Body of pancreas (tissue), 4 donors: ENCODE measurements at regions not wholly inside any gene's neighbourhood (a gene's known extent, or its start where the extent isn't known, plus 50 kb on each side); places are given as distances from the start of the nearest gene placed in this dataset.

ENCODE experiments used
- ATAC-seq: fragments of 150-250 bp; one replicate; pipeline ENCODE4 v1.9.1; 2016
- DNase-seq, 4 donors: peaks; one replicate each; pipeline ENCODE4 v3.0.0-alpha.2; 2019
- H3K27ac ChIP-seq, 4 donors: fragments of 200-600 bp; sonication (generic); 1 replicate in 3 of 4; 2 replicates in 1 of 4; pipeline versions ENCODE4 v1.5.1 to v1.6.1; 2016 to 2019; ENCODE audit warnings: mild to moderate bottlenecking in 1 of 4, mixed read lengths in 1 of 4, moderate library complexity in 1 of 4
- H3K27me3 ChIP-seq, 2 donors: fragments of 200-600 bp; sonication (generic); one replicate each; pipeline ENCODE4 v1.6.0; 2016; ENCODE audit warnings: mild to moderate bottlenecking in 1 of 2
- H3K36me3 ChIP-seq, 2 donors: fragments of 200-600 bp; sonication (generic); replicated peaks in 1 of 2; 2 replicates each; pipeline ENCODE4 v1.5.1; 2016; ENCODE audit warnings: low read depth in 2 of 2; ENCODE audit not compliant: insufficient read depth in 1 of 2
- H3K4me1 ChIP-seq: fragments of 200-600 bp; sonication (generic); one replicate; pipeline ENCODE4 v1.6.0; 2016
- H3K4me3 ChIP-seq, 2 donors: fragments of 200-600 bp; sonication (generic); 1 replicate in 1 of 2; 2 replicates in 1 of 2; pipeline ENCODE4 v1.5.1; 2016 to 2019
- H3K9me3 ChIP-seq, 3 donors: fragments of 200-600 bp; sonication (generic); 1 replicate in 2 of 3; 2 replicates in 1 of 3; pipeline ENCODE4 v1.5.1; 2016
- CTCF ChIP-seq, 7 experiments: fragments of 450-650 bp in 4 of 7; fragments of 200-600 bp in 3 of 7; sonication (generic) in 3 of 7; IDR thresholded peaks; one replicate each; pipeline ENCODE4 v1.5.1; 2016 to 2019; ENCODE audit warnings: antibody characterized with exemption in 7 of 7
- POLR2A ChIP-seq, 3 donors: fragments of 450-650 bp; IDR thresholded peaks; one replicate each; pipeline ENCODE4 v1.6.1; 2016; ENCODE audit warnings: antibody characterized with exemption in 3 of 3, mild to moderate bottlenecking in 2 of 3
- WGBS, 2 donors: methylation state at CpG; one replicate each; pipeline ENCODE4 v1.1.5; 2017; 5-methylcytosine and 5-hydroxymethylcytosine counted together
- intact Hi-C: fragments of 100-400 bp; cut with DNase I; formaldehyde crosslinking; loops from one replicate; pipeline ENCODE4 v1.15.1; 2023

- Histone ChIP-seq H3K36me3 (no peaks in the 10 kb centered on the region), H3K27ac (no peak overlapping the region), H3K9me3 (no peaks in the 10 kb centered on the region), H3K27me3 (no peaks in the 10 kb centered on the region), H3K4me1 (peaks cover 4% of the 10 kb centered on the region), H3K4me3 (no peak overlapping the region)
- ATAC-seq (no peak), DNase-seq (no peak)
- TF ChIP-seq CTCF (IDR thresholded peaks at IDR 0.05), result no peak
- TF ChIP-seq POLR2A (IDR thresholded peaks at IDR 0.05), result no peak
- 91 to 96% methylated on average over 3 of the region's 3 CpGs for WGBS, 2 donors
- intact Hi-C loops, result no loop called here
These were observed 61.6 kb upstream of the PRDX6 start for GRCh38 chr1:173415490-173415889.

GRCh38 chr1:173415905-173416450, 61.2 kb upstream of the PRDX6 start:
- no peak overlapping the region for H3K4me3 ChIP-seq
- no peaks in the 10 kb centered on the region for H3K27me3 ChIP-seq
- H3K9me3 ChIP-seq, result no peaks in the 10 kb centered on the region
- no peaks in the 10 kb centered on the region for H3K36me3 ChIP-seq
- TF ChIP-seq POLR2A (IDR thresholded peaks at IDR 0.05), result no peak
- TF ChIP-seq CTCF (IDR thresholded peaks at IDR 0.05), result no peak
- DNase-seq (no peak), ATAC-seq (no peak)
- 75 to 81% methylated on average over 5 of the region's 5 CpGs for WGBS, 2 donors
- peaks cover 4% of the 10 kb centered on the region for H3K4me1 ChIP-seq
- H3K27ac ChIP-seq, result no peak overlapping the region
- intact Hi-C loops, result no loop called here

- Histone ChIP-seq H3K27ac (no peak overlapping the region), H3K9me3 (no peaks in the 10 kb centered on the region), H3K27me3 (no peaks in the 10 kb centered on the region), H3K4me3 (no peak overlapping the region), H3K4me1 (peaks cover 4% of the 10 kb centered on the region), H3K36me3 (no peaks in the 10 kb centered on the region)
- intact Hi-C loops, result no loop called here
- no peak for TF ChIP-seq POLR2A (IDR thresholded peaks at IDR 0.05)
- no peak for TF ChIP-seq CTCF (IDR thresholded peaks at IDR 0.05)
- DNase-seq, result no peak
- 47 to 80% methylated on average over 1 of the region's 1 CpG for WGBS, 2 donors
- ATAC-seq, result no peak
These were observed 59.6 kb upstream of the PRDX6 start for GRCh38 chr1:173417563-173417962.

- Histone ChIP-seq H3K27ac (no peak overlapping the region), H3K36me3 (no peaks in the 10 kb centered on the region), H3K27me3 (no peaks in the 10 kb centered on the region), H3K9me3 (no peaks in the 10 kb centered on the region), H3K4me1 (peaks cover 4% of the 10 kb centered on the region), H3K4me3 (no peak overlapping the region)
- 82 to 84% methylated on average over 10 to 11 of the region's 11 CpGs for WGBS, 2 donors
- no peak for ATAC-seq
- no peak for DNase-seq
- TF ChIP-seq POLR2A (IDR thresholded peaks at IDR 0.05) (no peak), CTCF (IDR thresholded peaks at IDR 0.05) (no peak)
- intact Hi-C loops, result no loop called here
These were observed 58.8 kb upstream of the PRDX6 start for GRCh38 chr1:173418107-173418985.
